GM12878 (cell line): ENCODE measurements at regions not wholly inside any gene's neighbourhood (a gene's known extent, or its start where the extent isn't known, plus 50 kb on each side); places are given as distances from the start of the nearest gene placed in this dataset.

Source experiments
- ATAC-seq: fragments of 200-7000 bp; cut with Tn5 transposase; 3 replicates; pipeline ENCODE4 v1.9.1; 2020; ENCODE audit warnings: mild to moderate bottlenecking, moderate library complexity
- BruUV-seq: library from RNA; stranded (reverse); fragments of 400-500 nt; replicated peaks from 2 replicates; lab custom pipeline; 2021; lab: Mats Ljungman, UMichigan
- CTCF ChIA-PET: fragments of 300-600 bp; sonication (Branson Sonifier 250); formaldehyde crosslinking; extraction: SDS; loops from one replicate; lab custom pipeline; 2021; ENCODE audit warnings: inconsistent platforms; lab: Yijun Ruan, JAX
- POLR2A ChIA-PET: fragments of 350-600 bp; formaldehyde crosslinking; extraction: SDS; loops from one replicate; lab custom pipeline; 2021; ENCODE audit warnings: inconsistent platforms; lab: Charles Lee
- RAD21 ChIA-PET: fragments of 300-600 bp; sonication (Branson Sonifier 250); formaldehyde crosslinking; loops from one replicate; lab custom pipeline; 2023; ENCODE audit warnings: antibody characterized with exemption; ENCODE audit not compliant: unreplicated experiment; lab: Charles Lee
- SMC1A ChIA-PET: fragments of 300-600 bp; sonication (Branson Sonifier 250); formaldehyde crosslinking; loops from one replicate; lab custom pipeline; 2023; ENCODE audit not compliant: unreplicated experiment, uncharacterized antibody; lab: Charles Lee
- DNase-seq: peaks from one replicate; pipeline ENCODE4 v3.0.0-alpha.2; 2011; ENCODE audit warnings: low read depth, low spot score
- FAIRE-seq: peaks from 3 replicates; lab custom pipeline; 2011; peaks lifted over from hg19 to GRCh38; lab: Jason Lieb, UNC
- H2AFZ ChIP-seq: 2 replicates; pipeline ENCODE4 v1.6.0; 2011; ENCODE audit warnings: low read depth, low read length, control low read depth; ENCODE audit not compliant: control insufficient read depth
- H3K27ac ChIP-seq: 2 replicates; pipeline ENCODE4 v1.5.1; 2011; ENCODE audit warnings: control low read depth; ENCODE audit not compliant: control insufficient read depth, insufficient read depth
- H3K27me3 ChIP-seq, 2 experiments: replicated peaks in 1 of 2; 2 replicates each; pipeline versions ENCODE4 v1.6.0 to v1.6.1; 2011; ENCODE audit warnings: low read length in 1 of 2; ENCODE audit not compliant: control insufficient read depth in 2 of 2, insufficient read depth in 2 of 2
- H3K36me3 ChIP-seq, 2 experiments: 2 replicates each; pipeline ENCODE4 v1.5.1; 2011; ENCODE audit warnings: low read length in 1 of 2; ENCODE audit not compliant: control insufficient read depth in 2 of 2, insufficient read depth in 2 of 2
- H3K4me1 ChIP-seq: 2 replicates; pipeline ENCODE4 v1.6.1; 2011; ENCODE audit warnings: mild to moderate bottlenecking, low read length, moderate library complexity, mixed read lengths; ENCODE audit not compliant: control insufficient read depth, insufficient read depth
- H3K4me2 ChIP-seq: 2 replicates; pipeline ENCODE4 v1.6.0; 2011; ENCODE audit warnings: control low read depth; ENCODE audit not compliant: control insufficient read depth, insufficient read depth
- H3K4me3 ChIP-seq: fragments of 200-600 bp; sonication (generic); 2 replicates; pipeline ENCODE4 v1.5.1; 2016
- H3K79me2 ChIP-seq: 2 replicates; pipeline ENCODE4 v1.6.0; 2011; ENCODE audit warnings: low read length; ENCODE audit not compliant: control insufficient read depth, insufficient read depth
- H3K9ac ChIP-seq: 2 replicates; pipeline ENCODE4 v1.8.0; 2011; ENCODE audit warnings: low read length, control low read depth, mixed read lengths; ENCODE audit not compliant: control insufficient read depth, insufficient read depth
- H3K9me3 ChIP-seq: replicated peaks from 3 replicates; pipeline ENCODE4 v1.5.1; 2011; ENCODE audit warnings: mild to moderate bottlenecking, low read length; ENCODE audit not compliant: control insufficient read depth, insufficient read depth
- H4K20me1 ChIP-seq: 2 replicates; pipeline ENCODE4 v1.6.0; 2011; ENCODE audit not compliant: control insufficient read depth, insufficient read depth
- ATF7 ChIP-seq: fragments of 450-650 bp; IDR thresholded peaks from 2 replicates; pipeline ENCODE4 v1.6.1; 2016; ENCODE audit warnings: low read depth, mild to moderate bottlenecking
- JUNB ChIP-seq: IDR thresholded peaks from 2 replicates; pipeline ENCODE4 v1.6.1; 2016; ENCODE audit warnings: antibody characterized with exemption, mild to moderate bottlenecking
- NFIC ChIP-seq: IDR thresholded peaks from 2 replicates; pipeline ENCODE4 v1.6.1; 2012; ENCODE audit warnings: low read depth, mild to moderate bottlenecking, inconsistent platforms, low read length, moderate library complexity
- RUNX3 ChIP-seq: IDR thresholded peaks from 2 replicates; pipeline ENCODE4 v1.6.1; 2012; ENCODE audit warnings: low read length, inconsistent platforms
- STAT1 ChIP-seq: fragments of 450-650 bp; conservative IDR thresholded peaks from 2 replicates; pipeline ENCODE4 v1.6.1; 2014; ENCODE audit warnings: antibody characterized with exemption, mild to moderate bottlenecking
- WGBS: methylation state at CpG from one replicate; pipeline ENCODE4 v1.1.6; 2016; ENCODE audit warnings: low lambda C conversion rate; ENCODE audit not compliant: insufficient replicate concordance, insufficient coverage; ENCODE audit errors: missing lambda C conversion rate; 5-methylcytosine and 5-hydroxymethylcytosine counted together
- in situ Hi-C: fragments of 300-500 bp; cut with MboI; formaldehyde crosslinking; loops from 9 replicates; pipeline ENCODE4 v1.14.3; 2018; ENCODE audit warnings: mixed read lengths
- intact Hi-C: fragments of 100-400 bp; cut with micrococcal nuclease; formaldehyde crosslinking; loops from one replicate; pipeline ENCODE4 v1.14.2; 2022; ENCODE audit not compliant: unreplicated experiment
- TF ChIP-seq, protein P1 (sequence below): IDR thresholded peaks from 2 replicates; pipeline ENCODE4 v1.6.1; 2011; ENCODE audit warnings: borderline replicate concordance, low read depth, mild to moderate bottlenecking, moderate library complexity, low read length; ENCODE audit not compliant: insufficient read depth, poor library complexity, severe bottlenecking
- TF ChIP-seq, protein P2 (sequence below): IDR thresholded peaks from 2 replicates; pipeline ENCODE4 v1.6.1; 2012; ENCODE audit warnings: low read depth, low read length, improper control_type of control experiment

DNA sequence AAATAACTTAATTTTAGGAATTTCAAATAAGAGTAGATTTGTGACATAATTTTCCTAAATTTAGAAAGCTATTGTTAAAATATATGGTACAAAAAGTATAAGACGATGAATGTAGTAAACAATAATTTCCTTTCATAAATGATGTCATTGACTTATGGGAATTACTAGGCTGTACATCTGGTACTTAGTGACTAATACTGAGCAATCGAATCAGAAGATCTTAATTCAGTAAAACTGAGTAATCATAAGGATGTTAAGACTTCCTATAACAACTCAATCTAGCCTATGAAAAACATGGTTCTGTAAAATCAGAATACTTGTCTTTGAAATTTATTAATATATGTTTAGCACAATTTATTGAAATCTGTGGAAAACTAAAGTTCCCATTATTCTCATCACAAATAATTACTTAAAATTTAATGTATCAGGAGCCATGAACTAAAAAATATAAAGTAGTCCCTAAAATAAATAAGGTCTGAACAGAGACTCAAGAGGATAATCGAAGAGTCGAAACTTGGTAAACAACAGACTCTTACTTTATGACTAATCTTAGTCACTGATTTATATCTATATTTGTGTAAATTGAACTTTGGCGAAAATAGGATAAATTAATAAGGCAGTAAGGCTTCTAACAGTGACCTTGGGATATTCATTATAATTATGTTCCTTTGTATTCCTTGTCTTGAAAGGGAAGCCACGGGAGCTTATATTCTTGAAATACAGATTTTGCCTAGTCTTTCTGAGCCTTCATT lies 142.1 kb downstream of the HGF start:
- WGBS, result 29% methylated on average over 6 of the region's 6 CpGs
- ChIA-PET CTCF (no interaction called here), SMC1A (interaction anchor here (0.8 to 3.2 kb wide), 4 partner anchors 7 to 12 kb away, joined by 4 to 19 read pairs (median 6); no protein-coding TSS in a partner anchor), POLR2A (no interaction called here), RAD21 (interaction anchor here (1.2 kb wide), 1 partner anchor 14 kb away, joined by 4 read pairs; no protein-coding TSS in a partner anchor)
- Histone ChIP-seq H3K9ac (no peak overlapping the region), H3K4me3 (no peak overlapping the region), H3K4me2 (no peak overlapping the region), H3K36me3 (no peaks in the 10 kb centered on the region), H3K27ac (no peak overlapping the region), H3K4me1 (no peaks in the 10 kb centered on the region), H2AFZ (no peak overlapping the region), H3K27me3 (no peaks in the 10 kb centered on the region), H3K9me3 (no peaks in the 10 kb centered on the region), H4K20me1 (no peaks in the 10 kb centered on the region), H3K79me2 (no peaks in the 10 kb centered on the region)
- in situ Hi-C loops, result no loop called here
- FAIRE-seq, result no peak
- TF ChIP-seq, protein P1, sequence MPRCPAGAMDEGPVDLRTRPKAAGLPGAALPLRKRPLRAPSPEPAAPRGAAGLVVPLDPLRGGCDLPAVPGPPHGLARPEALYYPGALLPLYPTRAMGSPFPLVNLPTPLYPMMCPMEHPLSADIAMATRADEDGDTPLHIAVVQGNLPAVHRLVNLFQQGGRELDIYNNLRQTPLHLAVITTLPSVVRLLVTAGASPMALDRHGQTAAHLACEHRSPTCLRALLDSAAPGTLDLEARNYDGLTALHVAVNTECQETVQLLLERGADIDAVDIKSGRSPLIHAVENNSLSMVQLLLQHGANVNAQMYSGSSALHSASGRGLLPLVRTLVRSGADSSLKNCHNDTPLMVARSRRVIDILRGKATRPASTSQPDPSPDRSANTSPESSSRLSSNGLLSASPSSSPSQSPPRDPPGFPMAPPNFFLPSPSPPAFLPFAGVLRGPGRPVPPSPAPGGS, result no peak
- peak; percentile 63; the same call in 1 of the 2 replicates for TF ChIP-seq NFIC
- peak; percentile 77 for TF ChIP-seq ATF7
- no peak for TF ChIP-seq RUNX3
- peak; percentile 59 for TF ChIP-seq JUNB
- TF ChIP-seq STAT1, result no peak
- TF ChIP-seq, protein P2, sequence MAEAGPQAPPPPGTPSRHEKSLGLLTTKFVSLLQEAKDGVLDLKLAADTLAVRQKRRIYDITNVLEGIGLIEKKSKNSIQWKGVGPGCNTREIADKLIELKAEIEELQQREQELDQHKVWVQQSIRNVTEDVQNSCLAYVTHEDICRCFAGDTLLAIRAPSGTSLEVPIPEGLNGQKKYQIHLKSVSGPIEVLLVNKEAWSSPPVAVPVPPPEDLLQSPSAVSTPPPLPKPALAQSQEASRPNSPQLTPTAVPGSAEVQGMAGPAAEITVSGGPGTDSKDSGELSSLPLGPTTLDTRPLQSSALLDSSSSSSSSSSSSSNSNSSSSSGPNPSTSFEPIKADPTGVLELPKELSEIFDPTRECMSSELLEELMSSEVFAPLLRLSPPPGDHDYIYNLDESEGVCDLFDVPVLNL, result no peak
- no peak for DNase-seq
- intact Hi-C loops, result no loop called here
- peak; percentile 57 for ATAC-seq
- no TSS peak for BruUV-seq
